DMS79 (cell line): ENCODE measurements at regions not wholly inside any gene's neighbourhood (a gene's known extent, or its start where the extent isn't known, plus 50 kb on each side); places are given as distances from the start of the nearest gene placed in this dataset.

ENCODE experiments used
- DNase-seq: peaks from one replicate; lab custom pipeline; 2025; lab: John Stamatoyannopoulos, UW

DNA sequence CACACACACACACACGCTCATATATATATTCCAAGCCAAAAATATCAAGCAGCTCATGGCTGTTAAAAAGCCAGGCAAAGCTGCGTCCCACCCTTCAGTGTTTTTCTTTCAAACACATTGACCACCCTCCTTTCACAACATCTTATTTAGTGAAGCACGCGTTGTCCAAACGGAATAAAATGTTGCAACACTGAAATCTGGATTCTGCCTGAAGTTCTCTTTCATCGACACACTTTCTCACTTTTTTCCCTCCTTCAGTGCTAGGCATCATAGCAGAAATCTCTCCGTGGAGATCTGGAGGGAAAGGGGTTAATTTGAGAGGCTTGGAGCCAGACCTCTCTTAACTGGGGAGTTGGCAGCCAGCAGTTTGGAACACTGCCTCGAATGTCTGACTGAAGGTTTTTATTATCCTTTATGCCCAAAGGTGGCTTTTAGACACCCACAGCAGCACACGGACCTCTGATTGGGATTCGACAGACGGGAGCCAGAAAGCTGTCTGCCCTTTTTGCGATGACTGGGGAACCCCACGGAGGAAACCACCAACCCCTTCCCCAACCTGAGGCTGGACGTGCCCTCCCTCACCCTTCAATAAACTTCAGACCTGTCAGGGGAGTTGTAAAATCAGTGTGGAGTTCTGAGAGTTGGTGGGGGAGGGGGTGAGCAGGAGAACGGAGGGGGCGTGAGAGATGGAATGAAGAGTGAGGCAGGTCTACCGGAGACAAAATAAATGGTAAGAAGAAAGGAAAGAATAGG is 833.6 kb upstream of the SOX9 start:
- DNase-seq = no peak

DNA sequence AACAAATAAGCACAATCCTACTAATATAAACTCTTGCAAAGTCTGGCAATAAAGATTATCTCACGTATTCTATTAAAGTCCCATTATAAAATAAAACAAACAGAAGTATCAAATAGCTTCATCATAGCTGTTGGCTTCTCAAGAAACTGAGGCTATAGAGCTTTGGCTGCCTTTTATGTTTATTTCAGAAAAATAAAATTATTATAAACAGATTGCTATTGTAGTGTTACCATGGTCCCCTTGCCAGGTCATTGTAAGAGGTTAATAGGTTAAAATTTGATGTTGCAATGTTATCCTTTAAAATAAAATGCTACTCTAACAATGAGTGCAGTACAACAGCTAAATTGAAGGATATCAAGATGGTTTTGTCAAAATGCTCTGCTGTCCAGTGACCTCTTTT is 828.8 kb upstream of the SOX9 start:
- no peak for DNase-seq

DNA sequence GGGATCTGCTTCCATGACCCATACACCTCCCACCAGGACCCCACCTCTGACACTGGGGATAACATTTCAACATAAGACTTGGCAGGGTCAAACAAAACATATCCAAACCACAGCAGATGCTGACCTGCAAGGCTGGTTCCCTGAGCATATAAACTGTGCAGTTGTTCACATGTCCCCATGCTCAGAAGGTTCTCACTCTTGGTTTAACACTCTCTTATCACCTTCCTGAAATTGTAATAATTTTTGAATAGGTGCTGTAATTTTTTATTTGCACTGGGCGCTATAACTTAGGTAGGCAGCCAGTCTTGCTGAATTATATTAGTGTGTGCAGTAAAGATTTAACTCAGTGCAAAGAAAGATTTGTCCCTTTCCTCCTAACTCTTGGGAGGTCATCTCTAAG is 824.8 kb upstream of the SOX9 start:
- no peak for DNase-seq

DNA sequence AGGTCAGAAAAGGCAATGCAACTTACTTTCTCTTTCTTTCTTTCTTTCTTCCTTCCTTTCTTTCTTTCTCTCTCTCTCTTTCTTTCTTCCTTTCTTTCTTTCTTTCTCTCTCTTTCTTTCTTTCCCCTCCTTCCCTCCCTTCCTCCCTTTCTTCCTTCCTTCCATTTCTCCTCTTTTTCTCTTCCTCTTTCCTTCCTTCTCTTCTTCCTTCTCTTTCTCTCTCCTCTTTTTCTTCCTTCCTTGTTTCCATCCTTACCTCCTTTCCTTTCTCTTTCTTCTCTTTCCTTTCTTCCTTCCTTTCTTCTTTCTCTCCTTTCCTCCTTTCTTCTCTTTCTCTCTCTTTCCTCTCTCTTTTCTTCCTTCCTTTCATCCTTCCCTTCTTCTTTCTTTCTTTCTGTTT is 819.8 kb upstream of the SOX9 start:
- no peak for DNase-seq

DNA sequence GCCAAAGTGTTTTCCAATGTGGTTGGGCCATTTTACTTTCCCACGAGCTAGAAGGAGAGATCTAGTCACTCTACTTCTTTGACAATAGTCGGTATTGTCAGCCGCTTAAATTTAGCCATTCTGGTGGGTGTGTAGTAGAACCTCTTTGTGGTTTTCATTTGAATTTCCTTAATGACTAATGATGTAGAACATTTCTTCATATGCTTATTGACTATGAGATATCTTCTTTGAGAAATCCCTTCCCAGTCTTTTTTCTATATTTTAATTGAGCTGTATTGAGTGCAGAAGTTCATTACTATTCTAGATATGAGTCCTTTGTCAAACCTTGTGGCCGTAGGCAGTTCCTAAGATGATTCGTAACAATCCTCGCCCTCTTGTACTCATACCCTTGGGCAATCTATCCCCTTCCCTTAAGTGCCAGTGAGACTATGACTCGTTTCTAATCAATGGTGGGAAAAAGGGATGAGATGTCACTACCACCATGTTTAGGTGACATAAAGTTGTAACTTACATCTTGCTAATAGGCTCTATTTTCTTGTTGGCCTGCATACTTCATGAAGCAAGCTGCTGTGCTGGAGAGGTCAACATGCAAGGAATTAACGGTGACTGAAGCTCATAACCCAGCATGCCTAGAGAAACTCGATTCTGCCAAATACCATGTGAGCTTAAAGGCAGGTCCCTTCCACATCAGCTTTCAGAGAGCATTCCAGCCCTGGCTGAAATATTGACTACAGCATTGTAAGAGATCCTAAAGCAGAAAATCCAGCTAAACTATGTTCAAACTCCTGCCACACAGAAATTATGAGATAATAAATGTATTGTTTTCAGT is 817.9 kb upstream of the SOX9 start:
- no peak for DNase-seq

DNA sequence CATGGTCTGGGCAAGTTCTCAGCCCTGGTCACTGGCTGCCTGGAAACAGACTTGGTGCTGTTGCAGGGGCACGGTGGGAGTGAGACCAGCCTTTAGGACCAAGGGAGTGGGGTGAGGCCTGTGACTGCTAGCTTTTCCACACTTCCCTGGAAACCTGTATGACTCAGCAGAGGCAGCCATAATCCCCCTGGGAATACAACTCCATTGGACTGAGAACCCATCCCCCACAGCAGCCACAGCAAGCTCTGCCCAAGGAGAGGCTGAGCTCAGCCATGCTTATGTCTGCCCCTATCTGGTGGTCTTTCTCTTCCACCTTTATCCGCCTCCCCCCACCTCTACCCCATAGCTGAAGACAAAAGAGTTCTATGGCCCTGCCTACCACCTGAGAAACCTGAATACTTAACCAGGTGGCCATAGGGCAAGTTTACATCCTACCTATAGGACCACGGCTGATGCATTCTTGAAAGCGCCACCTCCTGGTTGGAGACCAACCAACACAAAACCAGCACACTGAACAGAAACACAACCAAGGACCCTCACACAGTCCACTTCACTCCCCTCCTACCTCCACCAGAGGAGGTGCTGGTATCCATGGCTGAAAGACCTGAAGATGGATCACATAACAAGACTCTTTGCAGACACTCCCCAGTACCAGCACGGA is 816.2 kb upstream of the SOX9 start:
- no peak for DNase-seq

DNA sequence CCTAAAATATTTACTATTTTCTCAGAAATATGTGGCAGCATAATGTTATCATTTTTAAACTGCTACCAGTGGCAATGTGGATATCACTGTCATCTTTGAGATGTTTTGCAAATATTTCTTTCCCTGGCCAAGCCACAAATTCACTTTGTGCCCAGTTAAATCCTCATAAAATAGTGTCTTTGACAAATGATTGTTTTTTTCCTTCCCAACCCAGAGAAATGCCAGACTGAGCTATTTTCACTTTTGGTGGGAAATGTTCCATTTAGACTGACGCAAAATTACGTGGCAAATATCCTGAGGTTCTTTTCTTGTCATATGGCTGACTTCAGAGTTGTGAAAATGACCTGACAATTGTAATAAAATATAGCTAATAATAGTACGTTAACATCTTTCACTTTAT is 807.0 kb upstream of the SOX9 start:
- DNase-seq = no peak

DNA sequence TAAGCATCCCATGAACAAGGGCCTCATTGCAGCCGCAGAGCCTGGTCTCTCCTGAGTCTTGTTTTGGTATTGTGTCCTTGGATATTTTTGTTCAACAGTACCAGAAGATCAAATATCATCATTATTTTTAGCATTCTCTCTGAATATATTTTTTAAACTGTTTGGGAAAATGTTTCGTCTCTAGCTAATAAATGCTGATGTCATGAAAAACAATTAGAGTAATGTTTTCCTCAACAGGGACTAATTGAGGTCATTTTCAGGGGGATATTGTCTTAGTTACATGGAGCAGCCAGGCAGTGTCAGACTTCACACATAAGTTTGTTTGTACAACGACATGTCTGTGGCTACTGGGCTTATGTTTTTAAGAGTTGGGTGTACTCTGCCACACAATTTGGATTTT is 805.3 kb upstream of the SOX9 start:
- no peak for DNase-seq

DNA sequence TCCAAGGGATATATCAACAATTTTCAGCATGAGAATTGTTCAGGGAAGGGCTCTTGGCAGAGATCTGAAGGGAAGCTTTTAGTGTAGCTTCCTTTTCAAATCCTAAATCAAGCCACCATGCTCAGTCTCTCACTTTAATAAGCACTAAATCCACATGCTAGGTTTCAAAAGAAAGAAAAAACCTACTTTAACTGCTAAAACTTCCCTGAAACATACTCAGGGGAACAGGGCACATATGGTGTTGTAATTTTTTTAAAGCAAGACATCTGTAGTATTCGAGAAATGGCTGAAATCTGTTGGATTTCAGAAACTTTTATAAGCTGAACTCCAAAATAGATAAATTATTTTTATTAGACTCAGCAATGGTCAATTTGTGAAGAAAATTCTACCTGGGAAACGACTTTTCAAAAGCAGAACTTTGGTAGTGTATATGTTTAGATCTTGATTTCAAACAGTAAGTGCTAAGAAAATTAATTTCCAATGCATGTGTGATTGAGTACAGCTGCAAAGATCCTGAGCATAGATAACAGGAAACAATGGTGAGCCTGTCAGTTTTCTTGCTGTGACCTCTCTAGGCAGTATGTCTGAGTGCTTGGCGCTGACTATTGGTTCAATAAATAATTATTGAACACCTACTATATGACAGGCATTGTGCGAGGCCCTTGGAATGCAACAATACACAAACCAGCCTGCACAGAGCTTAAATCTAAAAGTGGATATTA is 804.5 kb upstream of the SOX9 start:
- no peak for DNase-seq

DNA sequence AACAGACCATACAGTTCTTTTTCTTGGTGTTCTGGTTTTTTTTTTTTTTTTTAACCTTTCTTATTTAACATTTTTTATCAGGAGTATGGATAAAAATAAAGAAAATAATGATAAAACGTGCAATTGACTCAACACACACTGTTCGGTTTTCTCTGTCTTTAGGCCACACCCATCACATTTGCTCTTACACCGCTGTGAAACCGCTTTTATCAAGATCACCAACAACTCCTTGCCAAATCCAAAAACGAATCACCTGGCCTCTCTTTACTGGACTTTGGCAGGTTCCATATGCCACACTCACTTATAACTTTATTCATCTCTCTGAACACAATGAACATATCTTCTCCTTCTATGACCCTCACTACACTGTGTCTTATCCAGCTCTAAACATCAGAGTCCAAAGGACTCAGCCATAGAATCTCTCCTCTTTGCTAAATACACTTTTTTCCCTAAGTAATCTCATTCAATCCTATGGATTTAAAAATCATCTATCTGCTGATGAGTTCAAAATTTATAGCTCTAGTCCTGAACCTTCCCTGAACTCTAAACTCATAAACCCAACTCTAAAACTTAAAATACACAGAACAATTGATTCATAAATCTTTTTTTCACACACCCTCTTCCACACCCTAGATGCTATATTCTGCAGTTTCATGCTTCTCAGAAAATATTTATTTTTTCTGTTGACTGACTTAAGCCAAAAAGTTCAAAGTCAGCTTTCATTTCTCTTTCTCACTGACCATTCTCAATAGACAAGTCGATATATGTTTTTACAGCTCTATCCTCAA is 800.6 kb upstream of the SOX9 start:
- no peak for DNase-seq

DNA sequence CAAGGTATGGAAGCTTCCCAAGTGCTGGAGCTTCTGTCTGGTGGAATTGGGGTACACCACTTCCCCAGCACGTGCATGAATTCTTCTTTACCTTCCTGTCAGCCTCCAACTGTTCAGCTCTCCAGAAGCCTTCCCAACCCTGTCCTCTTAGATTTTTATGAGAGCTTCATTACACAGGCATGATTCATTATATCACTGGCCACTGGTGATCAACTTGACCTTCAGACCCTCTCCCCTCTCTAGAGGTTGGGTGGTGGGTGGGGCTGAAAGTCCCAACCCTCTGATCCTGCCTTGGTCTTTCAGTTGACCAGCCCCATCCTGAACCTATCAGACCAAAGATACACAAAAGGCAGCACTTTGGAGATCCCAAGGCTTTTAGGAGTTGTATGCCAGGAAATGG is 795.7 kb upstream of the SOX9 start:
- no peak for DNase-seq

DNA sequence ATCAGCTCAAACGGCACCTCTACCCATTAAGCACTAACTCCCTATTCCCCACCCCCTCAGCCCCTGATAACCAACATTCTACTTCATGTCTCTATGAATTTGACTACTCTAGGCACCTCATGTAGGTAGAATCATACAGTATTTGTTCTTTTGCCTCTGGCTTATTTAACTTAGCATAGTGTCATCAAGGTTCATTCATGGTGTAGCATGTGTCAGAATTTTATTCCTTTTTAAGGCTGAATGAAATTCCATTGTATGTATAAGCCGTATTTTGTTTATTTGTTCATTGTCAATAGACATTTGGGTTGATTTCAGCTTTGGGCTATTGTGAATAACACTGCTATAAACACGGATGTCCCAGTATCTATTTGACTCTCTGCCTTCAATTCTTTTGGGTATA is 794.9 kb upstream of the SOX9 start:
- no peak for DNase-seq

DNA sequence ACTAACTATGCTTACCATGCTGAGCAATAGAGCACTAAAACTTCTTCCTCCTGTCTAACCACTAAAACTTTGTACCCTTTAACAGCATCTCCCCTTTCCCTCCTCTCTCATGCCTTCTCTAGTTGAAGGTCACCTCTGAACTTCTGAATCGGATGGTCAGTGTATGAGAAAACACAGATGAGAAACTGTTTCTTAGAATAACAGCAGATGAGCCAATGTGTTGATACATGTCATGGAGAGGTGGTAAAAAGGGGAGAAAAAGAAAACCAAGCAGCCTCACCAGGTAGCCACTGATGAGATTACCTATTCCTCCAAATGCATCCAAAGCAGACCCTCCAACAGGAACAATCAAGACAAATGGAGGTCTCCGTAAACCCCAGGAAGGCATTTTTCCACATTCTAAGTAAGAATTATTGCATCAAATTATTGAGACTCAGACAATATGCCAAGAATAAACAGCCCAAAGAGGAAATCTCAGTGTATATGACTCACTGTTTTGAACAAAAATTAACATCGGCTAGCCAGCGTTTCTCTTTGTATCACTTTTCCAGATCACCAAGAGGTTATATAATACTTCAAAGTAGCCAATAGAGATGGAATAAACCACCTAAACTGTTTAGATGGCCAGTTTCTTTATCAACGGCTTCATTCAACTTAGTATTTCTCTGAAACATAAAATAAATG is 793.3 kb upstream of the SOX9 start:
- DNase-seq = no peak

DNA sequence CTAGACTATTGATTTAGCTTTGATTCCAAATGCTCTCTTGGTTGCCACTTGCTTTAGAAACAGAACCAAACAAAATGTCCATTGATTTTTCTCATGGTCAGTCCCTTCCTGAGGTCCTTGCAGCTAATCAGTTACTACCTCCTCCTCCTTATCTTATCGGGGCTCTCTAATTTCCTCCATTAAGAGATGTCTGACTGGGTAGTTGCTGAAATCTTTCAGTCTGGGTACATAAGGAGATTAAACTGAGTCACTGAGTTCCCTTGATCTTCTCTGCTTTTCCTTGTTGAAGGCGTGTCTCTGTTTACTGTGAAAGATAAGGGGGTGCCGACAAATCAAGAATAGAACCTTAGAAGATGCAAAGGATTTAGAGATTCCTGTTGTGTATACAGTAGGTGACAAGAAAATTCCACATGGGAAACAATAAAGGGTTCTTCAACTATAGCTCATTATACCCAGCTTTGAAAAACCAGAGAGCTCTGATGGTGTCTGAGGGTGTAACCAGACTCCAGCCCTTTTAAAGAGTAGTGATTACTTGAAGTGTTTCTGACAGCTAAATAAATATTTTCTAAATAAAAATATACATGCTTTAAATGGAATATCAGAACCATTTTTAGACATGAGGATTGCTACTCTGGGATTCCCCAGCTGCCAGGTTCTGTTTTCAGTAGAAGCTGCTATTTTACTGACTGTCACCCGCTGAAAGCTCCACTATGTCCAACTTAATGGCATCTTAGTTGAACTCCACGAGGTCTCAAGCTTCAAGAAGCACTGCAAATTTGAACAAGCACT is 791.3 kb upstream of the SOX9 start:
- no peak for DNase-seq

DNA sequence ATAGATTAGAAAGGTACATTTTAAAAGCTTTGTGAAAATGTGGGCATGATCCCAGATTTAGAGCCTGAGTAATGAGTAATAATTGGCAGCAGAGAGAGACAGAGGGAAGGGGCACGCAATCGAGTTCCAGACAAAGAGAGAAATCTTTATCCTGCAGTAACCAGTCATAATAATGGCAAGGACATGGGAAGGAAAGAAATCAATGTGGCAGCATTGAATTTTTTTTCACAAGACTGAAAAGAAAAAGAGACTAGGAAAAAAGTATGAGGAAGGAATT is 790.8 kb upstream of the SOX9 start:
- DNase-seq = no peak

DNA sequence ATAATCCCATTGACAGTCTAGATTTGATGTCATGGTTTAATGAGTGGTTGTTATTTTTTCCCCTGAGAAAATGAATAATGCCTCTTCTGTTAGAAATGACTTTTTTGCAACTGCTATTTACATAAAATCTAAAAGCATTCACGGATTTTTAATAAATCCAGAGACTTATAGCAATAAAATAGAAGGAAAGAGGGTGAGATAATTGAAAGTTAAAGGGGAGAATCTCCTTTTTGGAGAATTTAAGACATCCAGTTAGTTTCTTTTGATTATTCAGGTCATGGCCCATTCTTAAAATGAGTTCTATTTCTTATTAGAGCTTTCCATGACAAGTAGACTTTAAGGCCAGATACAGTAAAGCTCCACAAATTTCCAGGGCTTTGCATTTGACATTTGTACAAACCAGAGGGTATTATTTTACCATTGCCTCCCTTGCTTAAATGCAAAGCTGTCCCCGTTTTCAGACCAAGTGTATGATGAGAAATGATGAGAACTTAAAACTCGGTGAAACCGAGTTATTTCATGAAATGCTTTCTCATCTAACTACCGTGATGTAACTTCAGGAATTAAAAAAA is 789.0 kb upstream of the SOX9 start:
- no peak for DNase-seq

DNA sequence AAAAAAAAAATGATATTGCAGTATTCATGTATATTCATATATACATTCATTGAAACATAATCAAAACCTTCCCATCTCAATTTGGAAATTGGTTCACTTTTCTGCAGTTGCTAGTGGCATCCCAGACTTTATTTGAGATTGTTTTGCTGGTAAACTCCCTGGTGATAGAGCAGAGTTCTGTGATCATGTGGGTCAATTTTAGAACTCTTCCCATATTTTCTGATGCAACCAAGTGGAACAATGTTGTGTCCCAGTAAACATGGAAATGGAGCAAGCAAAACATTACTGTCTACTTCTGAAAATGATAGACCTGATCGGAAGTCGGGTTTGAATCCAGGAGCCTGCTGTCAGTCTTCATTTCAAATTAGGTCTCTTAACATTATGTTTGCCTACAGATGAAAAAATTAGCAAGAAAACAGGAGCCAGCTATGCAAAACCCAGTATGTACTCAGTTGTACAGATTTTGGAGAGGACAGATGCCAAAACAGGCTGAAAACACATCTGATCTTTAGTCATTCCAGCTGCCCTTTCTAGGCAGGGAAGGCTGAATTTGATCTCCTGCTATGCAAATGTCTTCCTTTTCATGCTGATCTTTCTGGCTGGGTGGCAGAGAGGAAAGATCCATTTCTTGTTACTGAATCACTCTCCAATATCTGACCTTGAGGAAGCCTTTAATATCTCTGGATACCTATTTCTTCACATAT is 786.6 kb upstream of the SOX9 start:
- no peak for DNase-seq

DNA sequence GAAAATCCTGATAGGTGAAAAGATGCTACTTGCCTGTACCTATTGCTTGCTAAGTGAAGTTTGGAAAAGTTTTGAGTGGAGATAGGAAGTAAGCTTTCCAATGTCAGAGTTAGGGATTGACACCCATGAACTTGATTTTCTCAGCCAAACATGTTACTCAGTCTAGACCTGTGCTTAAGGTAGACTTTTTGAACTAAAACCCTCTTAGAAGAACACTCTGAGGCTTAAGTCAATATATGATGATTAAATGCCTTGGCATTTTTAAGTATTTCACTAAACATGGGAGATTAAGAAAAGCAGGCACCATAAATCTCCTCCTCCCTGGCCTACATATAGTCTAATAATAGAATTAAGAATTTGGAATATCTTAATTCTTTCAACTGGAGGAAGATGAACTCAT is 785.6 kb upstream of the SOX9 start:
- DNase-seq = no peak

DNA sequence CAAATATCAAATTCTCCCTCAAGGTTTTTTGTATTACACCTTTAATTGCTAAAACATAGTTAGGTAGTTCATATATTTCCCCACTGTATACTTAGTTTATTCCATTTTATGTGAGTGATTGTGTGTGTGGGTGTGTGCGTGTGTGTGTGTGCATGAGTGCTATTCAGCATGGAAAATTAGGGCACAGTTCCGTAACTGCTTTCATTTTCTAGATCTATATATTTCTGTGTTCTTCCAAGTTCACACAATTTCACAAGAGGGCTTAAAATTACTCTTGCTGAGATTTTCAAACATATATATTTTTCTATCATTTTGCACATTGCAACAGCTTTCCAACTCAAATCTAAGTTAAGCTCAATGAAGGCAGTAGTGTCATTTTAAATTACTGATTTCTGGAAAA is 782.9 kb upstream of the SOX9 start:
- DNase-seq = no peak

DNA sequence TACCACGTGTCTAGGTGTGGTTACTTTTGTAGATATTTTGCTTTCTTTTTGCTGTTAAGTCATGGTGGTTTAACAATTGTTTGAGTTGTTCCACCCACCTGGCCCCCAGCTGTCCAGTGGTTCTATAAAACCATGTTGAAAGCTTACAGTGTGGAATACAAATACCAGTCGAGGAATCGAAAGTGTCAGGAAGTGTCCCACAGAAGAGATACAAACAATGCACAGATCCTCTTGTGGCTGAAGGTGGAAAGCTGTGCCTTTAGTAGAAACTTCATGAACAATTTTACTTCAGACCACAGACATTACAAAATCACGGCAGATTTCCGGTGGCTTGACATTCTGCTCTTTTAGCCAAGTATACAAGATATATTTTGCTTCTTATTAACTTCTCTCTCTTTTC is 782.4 kb upstream of the SOX9 start:
- DNase-seq = no peak
